Gastroesophageal sphincter (tissue), 4 donors: ENCODE measurements at regions not wholly inside any gene's neighbourhood (a gene's known extent, or its start where the extent isn't known, plus 50 kb on each side); places are given as distances from the start of the nearest gene placed in this dataset.

ENCODE experiments used
- ATAC-seq: fragments of 150-250 bp; one replicate; pipeline ENCODE4 v1.9.1; 2016; ENCODE audit warnings: mild to moderate bottlenecking, moderate library complexity
- H3K27ac ChIP-seq, 4 donors: fragments of 200-600 bp; sonication (generic) in 3 of 4; 1 replicate in 3 of 4; 2 replicates in 1 of 4; pipeline ENCODE4 v1.5.1; 2016 to 2019
- H3K27me3 ChIP-seq: fragments of 200-600 bp; sonication (generic); one replicate; pipeline ENCODE4 v1.5.1; 2019
- H3K36me3 ChIP-seq, 2 donors: fragments of 200-600 bp; sonication (generic); one replicate each; pipeline ENCODE4 v1.5.1; 2019; ENCODE audit warnings: control low read depth in 1 of 2
- H3K4me1 ChIP-seq, 3 donors: fragments of 200-600 bp; sonication (generic); 1 replicate in 2 of 3; 2 replicates in 1 of 3; pipeline ENCODE4 v1.5.1; 2016 to 2019; ENCODE audit warnings: control low read depth in 2 of 3
- H3K4me3 ChIP-seq, 2 donors: fragments of 200-600 bp; sonication (generic); one replicate each; pipeline ENCODE4 v1.5.1; 2019; ENCODE audit warnings: mild to moderate bottlenecking in 1 of 2, moderate library complexity in 1 of 2
- H3K9me3 ChIP-seq, 3 donors: fragments of 200-600 bp; sonication (generic); one replicate each; pipeline ENCODE4 v1.5.1; 2017 to 2019; ENCODE audit warnings: control low read depth in 2 of 3
- EP300 ChIP-seq: sonication (generic); formaldehyde crosslinking; IDR thresholded peaks from one replicate; pipeline ENCODE4 v1.6.1; 2017; ENCODE audit warnings: antibody characterized with exemption, mild to moderate bottlenecking
- POLR2A ChIP-seq, 2 donors: fragments of 450-650 bp; IDR thresholded peaks; one replicate each; pipeline ENCODE4 v1.6.1; 2017; ENCODE audit warnings: antibody characterized with exemption in 2 of 2, mild to moderate bottlenecking in 2 of 2, moderate library complexity in 1 of 2
- POLR2AphosphoS5 ChIP-seq: sonication (generic); formaldehyde crosslinking; IDR thresholded peaks from one replicate; pipeline ENCODE4 v1.6.1; 2017; ENCODE audit warnings: antibody characterized with exemption
- WGBS, 2 donors: methylation state at CpG; one replicate each; pipeline ENCODE4 v1.1.5; 2018; ENCODE audit warnings: low coverage in 1 of 2; 5-methylcytosine and 5-hydroxymethylcytosine counted together
- TF ChIP-seq, protein P1 (sequence below), 4 experiments: fragments of 200-600 bp in 2 of 4; fragments of 450-650 bp in 2 of 4; sonication (generic) in 1 of 4; IDR thresholded peaks; one replicate each; pipeline ENCODE4 v1.5.1; 2017 to 2019; ENCODE audit warnings: antibody characterized with exemption in 4 of 4, mild to moderate bottlenecking in 2 of 4, moderate library complexity in 2 of 4

DNA sequence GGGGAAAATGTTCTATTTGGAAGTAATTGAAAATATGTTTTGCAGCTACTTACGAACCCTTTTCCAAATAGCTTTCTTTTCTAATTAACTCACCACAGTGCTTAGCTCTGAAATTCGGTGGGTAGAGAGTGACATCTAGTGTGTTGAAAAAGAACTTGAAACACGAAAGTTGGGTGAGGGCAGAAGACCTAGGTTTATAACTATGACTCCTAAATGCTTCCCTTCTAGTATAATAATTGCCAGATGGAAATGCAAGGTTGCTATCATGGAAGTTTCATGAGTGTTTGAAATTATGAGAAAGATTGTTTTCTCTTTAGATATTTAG lies 77.3 kb upstream of the NOCT start:
- no peaks in the 10 kb centered on the region for H3K27me3 ChIP-seq
- H3K9me3 ChIP-seq = no peaks in the 10 kb centered on the region
- ATAC-seq = peak; percentile 41
- WGBS, 2 donors = 0% methylated on average over 3 of the region's 3 CpGs
- TF ChIP-seq POLR2AphosphoS5 (no peak), EP300 (no peak), POLR2A (IDR thresholded peaks at IDR 0.05) (no peak)
- TF ChIP-seq, protein P1, sequence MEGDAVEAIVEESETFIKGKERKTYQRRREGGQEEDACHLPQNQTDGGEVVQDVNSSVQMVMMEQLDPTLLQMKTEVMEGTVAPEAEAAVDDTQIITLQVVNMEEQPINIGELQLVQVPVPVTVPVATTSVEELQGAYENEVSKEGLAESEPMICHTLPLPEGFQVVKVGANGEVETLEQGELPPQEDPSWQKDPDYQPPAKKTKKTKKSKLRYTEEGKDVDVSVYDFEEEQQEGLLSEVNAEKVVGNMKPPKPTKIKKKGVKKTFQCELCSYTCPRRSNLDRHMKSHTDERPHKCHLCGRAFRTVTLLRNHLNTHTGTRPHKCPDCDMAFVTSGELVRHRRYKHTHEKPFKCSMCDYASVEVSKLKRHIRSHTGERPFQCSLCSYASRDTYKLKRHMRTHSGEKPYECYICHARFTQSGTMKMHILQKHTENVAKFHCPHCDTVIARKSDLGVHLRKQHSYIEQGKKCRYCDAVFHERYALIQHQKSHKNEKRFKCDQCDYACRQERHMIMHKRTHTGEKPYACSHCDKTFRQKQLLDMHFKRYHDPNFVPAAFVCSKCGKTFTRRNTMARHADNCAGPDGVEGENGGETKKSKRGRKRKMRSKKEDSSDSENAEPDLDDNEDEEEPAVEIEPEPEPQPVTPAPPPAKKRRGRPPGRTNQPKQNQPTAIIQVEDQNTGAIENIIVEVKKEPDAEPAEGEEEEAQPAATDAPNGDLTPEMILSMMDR (IDR thresholded peaks at IDR 0.05) = peak in 3 of 4 experiments; percentile 28 to 57 (median 38)
- no peak overlapping the region for H3K4me3 ChIP-seq
- no peaks in the 10 kb centered on the region for H3K36me3 ChIP-seq
- peaks cover 0 to 5% (median 0%) of the 10 kb centered on the region in 3 donors for H3K4me1 ChIP-seq
- H3K27ac ChIP-seq = no peak overlapping the region

DNA sequence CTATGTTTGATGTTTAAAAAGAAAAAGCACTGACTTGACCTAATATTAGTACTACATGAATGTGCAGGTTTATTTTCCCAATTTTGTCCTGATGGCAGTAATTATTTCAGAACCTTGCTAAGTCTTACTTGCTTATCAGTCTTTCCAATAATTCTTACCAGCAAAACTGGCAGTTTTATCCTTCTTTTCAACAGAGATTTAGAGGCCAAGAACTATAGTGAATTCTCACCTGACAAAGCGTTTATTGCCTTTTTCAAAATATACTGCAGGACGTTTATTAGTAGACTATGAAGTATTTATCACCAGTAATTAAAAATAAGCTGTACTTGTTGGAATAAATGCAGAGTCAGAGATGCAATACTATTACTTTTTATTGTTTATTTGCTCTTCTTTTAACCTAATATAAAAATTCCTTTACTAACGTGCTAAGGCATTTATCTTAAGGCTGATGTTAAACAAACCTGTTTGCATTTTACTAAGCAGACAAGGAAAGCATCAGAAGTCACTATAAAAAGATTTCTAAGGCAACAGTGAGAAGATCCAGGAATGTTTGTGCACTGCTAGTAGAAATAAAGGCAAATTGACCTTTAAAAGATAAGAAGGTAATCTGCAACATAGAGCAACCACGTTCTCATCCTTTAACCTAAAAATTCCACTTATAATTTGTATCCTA lies 80.3 kb upstream of the NOCT start:
- no peaks in the 10 kb centered on the region for H3K36me3 ChIP-seq
- H3K27me3 ChIP-seq = no peaks in the 10 kb centered on the region
- TF ChIP-seq, protein P1 (IDR thresholded peaks at IDR 0.05) = no peak
- no peak for TF ChIP-seq POLR2AphosphoS5
- TF ChIP-seq EP300 = no peak
- TF ChIP-seq POLR2A (IDR thresholded peaks at IDR 0.05) = no peak
- no peak overlapping the region for H3K27ac ChIP-seq
- peaks cover 0 to 5% (median 0%) of the 10 kb centered on the region in 3 donors for H3K4me1 ChIP-seq
- WGBS, 2 donors = 66 to 74% methylated on average over 4 of the region's 4 CpGs
- no peaks in the 10 kb centered on the region for H3K9me3 ChIP-seq
- H3K4me3 ChIP-seq = no peak overlapping the region
- ATAC-seq = no peak

DNA sequence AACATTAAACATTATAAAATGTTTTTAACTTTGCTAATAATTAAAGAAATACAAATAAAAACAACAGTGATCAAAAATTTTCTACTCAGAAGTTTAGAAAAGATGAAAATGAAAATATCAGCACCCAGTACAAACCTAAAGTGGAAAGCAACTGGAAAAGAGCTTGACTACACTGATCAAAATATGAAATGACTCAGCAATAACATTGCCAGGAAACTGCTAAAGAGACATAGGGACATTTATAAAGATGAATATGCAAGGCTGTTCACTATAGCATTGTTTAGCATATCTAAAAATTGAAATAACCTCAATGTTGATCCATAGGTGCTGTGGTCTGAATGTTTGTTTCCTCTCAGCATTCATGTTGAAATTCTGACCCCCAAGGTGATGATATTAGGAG lies 88.5 kb upstream of the NOCT start:
- Histone ChIP-seq H3K4me3 (no peak overlapping the region), H3K36me3 (no peaks in the 10 kb centered on the region), H3K9me3 (no peaks in the 10 kb centered on the region), H3K27ac (no peak overlapping the region), H3K4me1 (no peaks in the 10 kb centered on the region), H3K27me3 (no peaks in the 10 kb centered on the region)
- TF ChIP-seq POLR2AphosphoS5 (no peak), EP300 (no peak), POLR2A (IDR thresholded peaks at IDR 0.05) (no peak)
- TF ChIP-seq, protein P1 (IDR thresholded peaks at IDR 0.05) = no peak
- no peak for ATAC-seq

DNA sequence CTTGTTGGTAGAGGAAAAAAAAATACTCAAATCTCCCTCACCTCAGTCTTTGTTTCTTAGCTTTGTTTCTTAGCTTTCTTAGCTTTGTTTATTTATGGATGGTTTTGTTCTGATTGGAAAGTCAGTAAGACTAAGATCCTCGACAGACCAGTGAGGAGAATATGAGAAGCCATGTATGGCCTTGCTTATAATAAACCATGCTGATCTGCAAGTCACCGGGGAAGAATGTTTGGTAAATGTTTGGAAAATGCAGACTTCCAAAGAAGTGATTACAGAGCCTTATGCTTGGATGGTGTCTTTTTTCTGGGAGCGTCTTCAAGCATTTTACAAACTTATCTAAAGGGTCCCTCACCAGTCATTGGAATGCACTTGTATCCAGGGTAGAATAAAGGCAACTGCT lies 90.1 kb upstream of the NOCT start:
- Histone ChIP-seq H3K9me3 (no peaks in the 10 kb centered on the region), H3K27ac (no peak overlapping the region), H3K36me3 (no peaks in the 10 kb centered on the region), H3K27me3 (no peaks in the 10 kb centered on the region), H3K4me1 (no peaks in the 10 kb centered on the region), H3K4me3 (no peak overlapping the region)
- TF ChIP-seq, protein P1 (IDR thresholded peaks at IDR 0.05) = no peak
- TF ChIP-seq EP300 = no peak
- TF ChIP-seq POLR2AphosphoS5 = no peak
- no peak for TF ChIP-seq POLR2A (IDR thresholded peaks at IDR 0.05)
- WGBS, 2 donors = 53 to 73% methylated on average over 3 of the region's 3 CpGs
- ATAC-seq = no peak

DNA sequence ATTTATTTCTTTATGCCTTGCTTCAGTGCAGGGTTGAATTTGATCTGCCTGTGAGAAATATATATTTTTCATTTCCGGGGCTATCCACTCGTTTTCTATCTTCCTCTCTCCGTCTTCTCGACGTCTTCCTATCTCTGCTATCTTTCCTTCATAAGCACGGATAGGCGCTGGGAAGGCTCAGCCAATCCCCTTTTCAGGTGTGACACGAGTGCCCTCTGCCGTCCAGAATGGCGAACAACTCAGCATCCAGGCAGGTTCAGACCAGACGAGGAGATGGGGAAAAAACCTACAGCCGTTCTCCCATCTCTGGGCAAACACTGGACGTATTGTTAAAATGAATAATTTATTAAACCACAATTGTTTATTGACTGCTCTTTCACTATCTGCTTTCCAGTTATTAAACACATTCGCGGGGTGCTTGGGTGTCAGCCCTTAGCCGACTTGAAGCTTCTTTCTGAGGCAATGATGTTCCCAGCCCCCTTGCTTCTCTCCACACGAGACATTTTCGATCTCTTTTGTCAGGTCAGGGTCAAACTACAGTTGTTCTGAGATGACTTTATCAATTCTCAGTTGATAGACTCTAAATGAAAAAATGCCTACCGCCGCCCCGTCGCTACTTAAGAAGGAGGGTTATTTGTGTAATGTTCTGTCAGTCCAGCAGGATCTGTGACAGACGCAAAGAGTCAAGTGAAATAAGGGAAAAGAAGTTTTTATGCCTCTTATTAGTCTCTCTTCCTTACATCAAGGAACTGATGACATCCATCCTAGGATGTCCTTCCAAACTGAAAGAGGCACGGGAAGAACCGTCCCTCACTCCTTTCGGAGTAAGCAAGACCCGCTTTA lies 96.3 kb upstream of the NOCT start:
- 33 to 38% methylated on average over 25 to 27 of the region's 27 CpGs for WGBS, 2 donors
- Histone ChIP-seq H3K4me3 (no peak overlapping the region), H3K27me3 (no peaks in the 10 kb centered on the region), H3K9me3 (no peaks in the 10 kb centered on the region), H3K4me1 (peaks cover 0 to 9% (median 0%) of the 10 kb centered on the region in 3 donors), H3K27ac (no peak overlapping the region), H3K36me3 (no peaks in the 10 kb centered on the region)
- TF ChIP-seq, protein P1 (IDR thresholded peaks at IDR 0.05) = peak; percentile 40 to 72 (median 56)
- TF ChIP-seq EP300 = no peak
- ATAC-seq = peak; percentile 80
